Activated B cell treated with CpG ODN at 0.5 μM for 24 hours (primary cell): ENCODE measurements at regions not wholly inside any gene's neighbourhood (a gene's known extent, or its start where the extent isn't known, plus 50 kb on each side); places are given as distances from the start of the nearest gene placed in this dataset.

Source experiments
- ATAC-seq: fragments of 200-7000 bp; cut with Tn5 transposase; one replicate; pipeline ENCODE4 v1.10.0; 2021; ENCODE audit warnings: low read depth, mild to moderate bottlenecking, moderate library complexity
- CTCF ChIA-PET: fragments of 350-600 bp; sonication (Branson Sonifier 250); formaldehyde crosslinking; loops from one replicate; lab custom pipeline; 2021; ENCODE audit warnings: antibody characterized with exemption; lab: Charles Lee
- POLR2A ChIA-PET: fragments of 350-600 bp; sonication (Branson Sonifier 250); formaldehyde crosslinking; loops from one replicate; lab custom pipeline; 2021; ENCODE audit warnings: antibody characterized with exemption; lab: Charles Lee
- DNase-seq: peaks from one replicate; pipeline ENCODE4 v3.0.0; 2022
- H3K27ac Mint-ChIP-seq: one replicate; pipeline ENCODE4 v1.8.0; 2020; ENCODE audit warnings: mixed read lengths
- H3K27me3 Mint-ChIP-seq: one replicate; pipeline ENCODE4 v1.8.0; 2021; ENCODE audit warnings: mixed read lengths
- H3K36me3 Mint-ChIP-seq: one replicate; pipeline ENCODE4 v1.8.0; 2021; ENCODE audit warnings: low read depth, mixed read lengths
- H3K4me1 Mint-ChIP-seq: one replicate; pipeline ENCODE4 v1.8.0; 2021; ENCODE audit warnings: mixed read lengths
- H3K4me3 Mint-ChIP-seq: one replicate; pipeline ENCODE4 v1.8.0; 2020; ENCODE audit warnings: mild to moderate bottlenecking, mixed read lengths
- H3K9me3 Mint-ChIP-seq: one replicate; pipeline ENCODE4 v1.8.0; 2020; ENCODE audit warnings: mixed read lengths
- intact Hi-C: fragments of 100-400 bp; cut with micrococcal nuclease; formaldehyde crosslinking; loops from one replicate; pipeline ENCODE4 v1.15.1; 2024
- TF ChIP-seq, protein P1 (sequence below): fragments of 200-600 bp; IDR thresholded peaks from one replicate; pipeline ENCODE4 v1.8.0; 2022; ENCODE audit warnings: antibody characterized with exemption, mild to moderate bottlenecking

GRCh38 chr2:198242093-198242492 lies 437.7 kb downstream of the PLCL1 start:
- no peaks in the 10 kb centered on the region for H3K4me1 Mint-ChIP-seq
- no peak for DNase-seq
- ChIA-PET POLR2A (no interaction called here), CTCF (no interaction called here)
- ATAC-seq = no peak
- H3K27ac Mint-ChIP-seq = no peak overlapping the region
- no peak overlapping the region for H3K4me3 Mint-ChIP-seq
- intact Hi-C loops = no loop called here
- H3K9me3 Mint-ChIP-seq = no peaks in the 10 kb centered on the region
- no peaks in the 10 kb centered on the region for H3K27me3 Mint-ChIP-seq
- TF ChIP-seq, protein P1, sequence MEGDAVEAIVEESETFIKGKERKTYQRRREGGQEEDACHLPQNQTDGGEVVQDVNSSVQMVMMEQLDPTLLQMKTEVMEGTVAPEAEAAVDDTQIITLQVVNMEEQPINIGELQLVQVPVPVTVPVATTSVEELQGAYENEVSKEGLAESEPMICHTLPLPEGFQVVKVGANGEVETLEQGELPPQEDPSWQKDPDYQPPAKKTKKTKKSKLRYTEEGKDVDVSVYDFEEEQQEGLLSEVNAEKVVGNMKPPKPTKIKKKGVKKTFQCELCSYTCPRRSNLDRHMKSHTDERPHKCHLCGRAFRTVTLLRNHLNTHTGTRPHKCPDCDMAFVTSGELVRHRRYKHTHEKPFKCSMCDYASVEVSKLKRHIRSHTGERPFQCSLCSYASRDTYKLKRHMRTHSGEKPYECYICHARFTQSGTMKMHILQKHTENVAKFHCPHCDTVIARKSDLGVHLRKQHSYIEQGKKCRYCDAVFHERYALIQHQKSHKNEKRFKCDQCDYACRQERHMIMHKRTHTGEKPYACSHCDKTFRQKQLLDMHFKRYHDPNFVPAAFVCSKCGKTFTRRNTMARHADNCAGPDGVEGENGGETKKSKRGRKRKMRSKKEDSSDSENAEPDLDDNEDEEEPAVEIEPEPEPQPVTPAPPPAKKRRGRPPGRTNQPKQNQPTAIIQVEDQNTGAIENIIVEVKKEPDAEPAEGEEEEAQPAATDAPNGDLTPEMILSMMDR = no peak
- H3K36me3 Mint-ChIP-seq = no peaks in the 10 kb centered on the region

DNA sequence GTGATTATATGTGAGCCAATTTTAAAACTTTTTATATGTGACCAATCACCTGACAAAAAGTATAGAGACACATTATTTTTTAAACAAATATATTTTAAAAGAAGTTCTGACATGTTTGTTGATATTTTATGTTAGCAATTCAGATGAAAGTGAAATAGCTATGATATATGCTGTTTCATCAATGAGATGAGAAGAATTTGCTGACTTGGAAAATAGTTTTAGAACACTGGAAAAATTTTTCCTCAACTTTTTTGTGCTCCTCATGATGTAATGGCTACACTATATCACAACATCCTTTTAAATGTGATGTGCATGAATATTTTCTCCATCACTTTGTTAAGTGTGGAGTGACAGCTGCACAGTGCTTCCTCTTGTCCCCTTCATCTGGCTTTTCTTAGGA lies 434.0 kb downstream of the PLCL1 start:
- peaks cover 3% of the 10 kb centered on the region for H3K27me3 Mint-ChIP-seq
- H3K27ac Mint-ChIP-seq = no peak overlapping the region
- H3K36me3 Mint-ChIP-seq = no peaks in the 10 kb centered on the region
- ATAC-seq (no peak), DNase-seq (no peak)
- ChIA-PET CTCF (no interaction called here), POLR2A (no interaction called here)
- H3K4me3 Mint-ChIP-seq = no peak overlapping the region
- TF ChIP-seq, protein P1 = no peak
- no peaks in the 10 kb centered on the region for H3K4me1 Mint-ChIP-seq
- no peaks in the 10 kb centered on the region for H3K9me3 Mint-ChIP-seq
- intact Hi-C loops = no loop called here

GRCh38 chr2:198236338-198236737 lies 431.9 kb downstream of the PLCL1 start:
- Mint-ChIP-seq H3K36me3 (no peaks in the 10 kb centered on the region), H3K4me1 (no peaks in the 10 kb centered on the region), H3K27ac (no peak overlapping the region), H3K4me3 (no peak overlapping the region), H3K27me3 (peaks cover 5% of the 10 kb centered on the region), H3K9me3 (no peaks in the 10 kb centered on the region)
- DNase-seq (no peak), ATAC-seq (no peak)
- intact Hi-C loops = no loop called here
- ChIA-PET CTCF (no interaction called here), POLR2A (no interaction called here)
- TF ChIP-seq, protein P1 = no peak

DNA sequence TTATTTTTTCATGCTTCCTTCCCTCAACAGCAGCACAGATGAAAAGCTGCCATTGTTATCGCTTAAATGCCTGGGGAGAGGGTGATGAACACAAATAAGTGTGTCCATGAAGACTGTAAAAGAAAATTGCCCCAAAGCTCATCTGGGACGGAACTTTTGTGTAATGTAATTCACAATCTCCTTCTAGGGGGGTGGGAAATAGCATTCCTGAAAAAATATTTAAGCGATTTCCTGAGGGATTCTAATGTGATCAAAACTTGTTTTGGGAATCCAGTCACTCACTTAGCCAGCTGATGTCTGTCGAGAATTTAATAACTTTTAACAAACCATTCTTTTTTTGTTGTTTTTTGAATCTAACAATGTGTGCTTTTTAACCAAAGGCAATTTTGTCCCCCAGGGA lies 427.9 kb downstream of the PLCL1 start:
- POLR2A ChIA-PET = no interaction called here
- Mint-ChIP-seq H3K27ac (no peak overlapping the region), H3K27me3 (peaks cover 5% of the 10 kb centered on the region), H3K4me3 (no peak overlapping the region), H3K9me3 (no peaks in the 10 kb centered on the region), H3K36me3 (no peaks in the 10 kb centered on the region), H3K4me1 (no peaks in the 10 kb centered on the region)
- ATAC-seq = no peak
- CTCF ChIA-PET = no interaction called here
- no peak for DNase-seq
- intact Hi-C loops = no loop called here
- TF ChIP-seq, protein P1 = no peak

- no peaks in the 10 kb centered on the region for H3K36me3 Mint-ChIP-seq
- TF ChIP-seq, protein P1 = no peak
- no peaks in the 10 kb centered on the region for H3K4me1 Mint-ChIP-seq
- H3K4me3 Mint-ChIP-seq = no peak overlapping the region
- ChIA-PET CTCF (no interaction called here), POLR2A (no interaction called here)
- intact Hi-C loops = no loop called here
- H3K9me3 Mint-ChIP-seq = no peaks in the 10 kb centered on the region
- H3K27ac Mint-ChIP-seq = no peak overlapping the region
- no peak for DNase-seq
- ATAC-seq = no peak
- peaks cover 5% of the 10 kb centered on the region for H3K27me3 Mint-ChIP-seq
Observed at GRCh38 chr2:198231562-198231961, 427.2 kb downstream of the PLCL1 start.
